Ramos (cell line): ENCODE measurements at regions not wholly inside any gene's neighbourhood (a gene's known extent, or its start where the extent isn't known, plus 50 kb on each side); places are given as distances from the start of the nearest gene placed in this dataset.

Source experiments
- in situ Hi-C: fragments of 300-500 bp; cut with MboI; formaldehyde crosslinking; loops from one replicate; pipeline ENCODE4 v1.14.3; 2022; ENCODE audit warnings: low sequenced_read_pairs; ENCODE audit not compliant: unreplicated experiment

DNA sequence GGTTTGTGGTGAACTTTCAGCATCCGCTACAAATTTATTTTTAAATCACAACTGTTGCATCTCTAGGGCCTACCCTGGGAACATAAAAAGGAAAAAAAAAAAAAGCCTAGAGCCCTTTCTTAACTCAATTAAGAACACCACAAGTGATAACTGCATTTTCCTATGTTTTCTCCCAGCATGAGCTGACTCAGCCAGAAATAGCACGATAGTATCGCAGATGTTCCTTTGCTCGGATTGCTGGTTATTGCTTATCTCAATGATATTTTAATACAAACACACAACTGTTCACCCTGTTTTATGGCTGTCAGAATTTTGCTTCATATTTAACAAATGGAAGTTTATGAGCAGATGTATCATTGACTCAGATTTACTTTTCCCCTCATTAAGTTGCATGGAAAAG lies 251.8 kb upstream of the SUCLG2 start:
- in situ Hi-C loops, result no loop called here

DNA sequence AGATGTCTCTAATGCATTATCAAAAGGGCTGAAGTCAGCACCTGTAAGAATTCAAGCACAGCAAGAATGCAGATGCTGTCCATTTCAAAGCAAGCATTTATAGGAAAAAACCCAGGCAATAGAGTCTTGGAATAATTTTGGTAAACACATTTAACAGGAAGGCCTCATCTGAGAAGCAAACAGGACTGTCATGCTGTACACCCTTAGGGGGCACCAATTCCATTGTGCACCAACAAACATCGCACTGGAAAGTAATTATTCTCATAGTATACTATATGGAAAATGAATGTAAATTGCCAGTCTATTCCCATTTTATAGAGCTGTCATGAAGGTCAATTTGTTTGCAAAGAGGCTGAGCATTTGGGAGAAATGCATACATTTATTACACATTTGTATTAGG lies 247.3 kb upstream of the SUCLG2 start:
- in situ Hi-C loops, result no loop called here

GRCh38 chr3:67898916-67899315 lies 244.5 kb upstream of the SUCLG2 start:
- in situ Hi-C loops, result no loop called here

- in situ Hi-C loops, result no loop called here
Measured at GRCh38 chr3:67897351-67898336, 243.2 kb upstream of the SUCLG2 start.

GRCh38 chr3:67896130-67896529 lies 241.7 kb upstream of the SUCLG2 start:
- in situ Hi-C loops, result no loop called here

DNA sequence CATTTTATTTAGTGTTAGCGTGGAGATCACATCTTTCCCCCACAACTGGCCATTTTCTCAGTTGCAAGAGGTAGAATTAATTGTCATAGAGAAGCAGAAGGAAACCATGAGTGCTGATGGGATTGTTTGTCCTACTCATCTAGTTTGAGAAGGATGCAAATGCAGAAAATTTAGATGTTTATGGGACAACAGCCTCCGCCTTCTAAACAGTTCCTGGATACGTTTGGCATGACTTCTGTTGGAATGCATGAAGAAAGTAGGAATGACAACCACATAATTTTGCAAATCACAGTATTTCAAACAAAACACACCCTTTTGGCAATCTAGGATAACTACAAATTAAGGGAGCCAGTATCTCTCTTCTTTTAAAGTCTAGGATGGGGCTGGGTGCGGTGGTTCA lies 240.1 kb upstream of the SUCLG2 start:
- in situ Hi-C loops, result no loop called here

DNA sequence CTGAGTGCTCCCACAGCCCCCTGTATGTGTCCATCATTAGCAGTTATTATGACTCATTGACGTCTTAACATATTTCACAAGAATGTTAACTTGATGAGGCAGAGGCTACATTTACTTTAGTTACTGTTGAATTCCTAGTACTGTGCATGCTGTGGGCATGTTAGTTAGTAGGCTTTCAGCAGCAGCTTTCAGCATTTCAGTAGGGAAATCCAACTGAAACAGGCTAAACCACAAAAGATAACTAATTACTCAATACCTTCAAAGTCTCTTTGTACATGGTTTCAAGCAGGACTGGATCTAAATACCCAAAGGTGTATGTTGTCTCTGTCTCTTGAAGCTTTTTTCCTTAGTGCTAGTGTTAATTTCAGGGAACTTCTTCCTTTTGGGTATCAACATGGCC lies 229.9 kb upstream of the SUCLG2 start:
- in situ Hi-C loops, result no loop called here

DNA sequence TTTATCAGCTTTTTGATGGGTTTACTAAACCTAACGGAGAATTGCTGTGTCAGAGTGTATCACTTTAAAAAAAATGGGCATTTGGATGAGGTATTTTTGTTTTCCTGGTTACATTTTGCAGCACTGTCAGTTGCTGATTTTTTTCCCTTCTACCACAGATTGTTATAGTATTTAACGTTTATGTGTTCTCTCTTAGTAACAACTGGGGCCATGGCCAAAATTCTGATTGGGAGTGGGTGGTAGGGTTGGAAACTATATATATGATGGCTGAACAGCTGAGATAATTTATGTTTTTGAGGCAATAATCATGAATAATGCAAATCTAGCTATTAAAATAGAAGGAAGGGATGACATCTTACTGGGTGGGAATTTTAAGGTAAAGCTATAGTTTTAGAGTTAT lies 229.4 kb upstream of the SUCLG2 start:
- in situ Hi-C loops, result no loop called here

- in situ Hi-C loops, result no loop called here
Measured at GRCh38 chr3:67882981-67883380, 228.6 kb upstream of the SUCLG2 start.

GRCh38 chr3:67876261-67876660 lies 221.8 kb upstream of the SUCLG2 start:
- in situ Hi-C loops, result no loop called here

- in situ Hi-C loops, result no loop called here
Measured at GRCh38 chr3:67875858-67876257, 221.4 kb upstream of the SUCLG2 start.

- in situ Hi-C loops, result no loop called here
Measured at GRCh38 chr3:67875338-67875737, 220.9 kb upstream of the SUCLG2 start.

- in situ Hi-C loops, result no loop called here
Measured at GRCh38 chr3:67870477-67870876, 216.1 kb upstream of the SUCLG2 start.

- in situ Hi-C loops, result no loop called here
Measured at GRCh38 chr3:67866571-67866970, 212.2 kb upstream of the SUCLG2 start.

- in situ Hi-C loops, result no loop called here
Measured at GRCh38 chr3:67864587-67865183, 210.3 kb upstream of the SUCLG2 start.

DNA sequence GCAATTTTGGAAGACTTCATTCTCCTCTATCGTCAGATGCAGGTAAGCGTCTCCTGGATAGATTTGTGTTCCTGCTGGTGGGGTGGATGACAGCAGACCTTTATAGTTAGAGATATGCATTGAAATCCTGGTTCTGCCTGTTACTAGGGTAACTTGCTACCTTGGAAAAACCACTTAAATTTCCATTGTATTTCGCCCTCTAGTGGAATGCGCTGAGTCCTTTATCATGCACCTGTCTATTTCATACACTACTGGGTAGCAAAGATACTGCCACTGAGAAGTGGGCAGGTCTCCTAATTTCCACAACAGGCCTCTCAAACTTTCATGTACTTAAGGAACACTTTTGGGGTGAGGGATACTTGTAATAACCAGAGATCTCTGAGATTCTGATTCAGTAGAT lies 209.5 kb upstream of the SUCLG2 start:
- in situ Hi-C loops, result no loop called here

DNA sequence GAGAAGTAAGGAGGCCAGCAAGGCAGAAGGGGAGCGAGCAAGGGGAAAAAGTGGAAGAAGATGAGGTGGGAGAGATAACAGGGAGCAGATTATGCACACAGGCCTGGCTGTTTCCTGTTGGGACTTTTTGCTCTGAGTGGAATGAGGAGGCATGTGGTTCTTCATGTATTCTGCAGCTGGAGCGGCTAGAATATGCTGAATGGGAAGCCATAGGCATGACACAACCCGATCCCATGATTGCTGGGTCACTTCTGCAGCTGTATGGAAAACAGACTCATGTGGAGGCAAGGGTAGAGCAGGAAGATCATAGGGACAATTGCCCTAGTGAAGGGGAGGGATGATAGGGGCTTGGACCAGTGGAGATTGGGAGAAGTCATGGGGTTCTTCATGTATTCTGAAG lies 206.0 kb upstream of the SUCLG2 start:
- in situ Hi-C loops, result no loop called here

- in situ Hi-C loops, result no loop called here
Measured at GRCh38 chr3:67858492-67858891, 204.1 kb upstream of the SUCLG2 start.

DNA sequence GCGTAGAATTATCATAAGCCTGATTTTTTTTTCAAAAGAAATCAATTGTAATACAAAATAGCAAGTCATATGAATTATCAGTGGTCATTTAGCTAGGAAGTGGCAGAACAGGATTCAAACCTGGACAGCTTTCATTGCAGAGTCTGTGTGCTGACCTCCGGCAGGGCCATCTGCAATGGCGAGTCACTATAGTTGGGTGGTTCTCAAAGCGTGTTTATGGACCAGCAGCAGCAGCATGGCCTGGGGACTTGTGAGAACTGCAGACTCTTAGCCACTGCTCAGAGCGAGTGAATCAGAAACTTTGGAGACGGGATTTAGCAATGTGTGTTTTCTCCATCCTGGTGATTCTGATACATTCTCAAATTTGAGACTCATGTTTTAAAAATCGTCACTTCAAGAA lies 202.3 kb upstream of the SUCLG2 start:
- in situ Hi-C loops, result no loop called here

DNA sequence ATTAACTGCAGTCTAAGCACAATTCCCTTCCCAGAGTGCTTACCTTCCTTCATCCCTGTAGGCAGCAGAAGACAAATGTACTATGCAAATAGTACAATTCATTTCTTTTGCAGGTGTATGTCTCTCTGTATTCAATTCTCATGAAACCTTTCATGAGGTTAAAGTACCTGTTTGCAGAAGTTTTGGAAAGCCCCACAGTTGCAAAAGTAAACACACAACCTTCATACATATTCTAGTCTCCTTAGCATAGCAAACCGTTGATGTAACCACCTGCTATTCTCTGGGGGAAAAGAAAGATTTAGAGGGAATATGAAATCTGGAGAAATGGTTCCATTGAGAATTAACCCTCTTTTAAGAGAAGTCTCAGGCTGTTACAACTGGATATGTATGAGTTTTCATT lies 200.3 kb upstream of the SUCLG2 start:
- in situ Hi-C loops, result no loop called here

DNA sequence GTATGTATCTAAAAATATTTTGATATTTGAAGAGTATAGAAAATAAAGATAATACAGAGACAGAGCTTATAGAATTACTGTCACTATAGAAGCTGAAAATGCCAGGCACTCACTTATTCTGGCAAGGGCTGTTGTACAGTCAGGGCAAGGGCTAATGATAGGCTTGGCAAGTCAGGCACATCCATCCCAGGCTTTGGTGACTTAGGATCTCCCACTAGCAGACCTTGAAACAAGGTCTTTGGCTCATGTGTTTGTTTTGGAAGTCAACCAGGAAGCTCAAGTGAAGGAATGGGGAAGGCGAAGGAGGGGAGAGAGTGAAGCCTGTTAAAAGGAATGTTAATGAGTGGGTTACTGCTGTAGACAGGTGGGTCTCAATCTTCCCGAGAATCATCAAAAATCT lies 199.1 kb upstream of the SUCLG2 start:
- in situ Hi-C loops, result no loop called here

- in situ Hi-C loops, result no loop called here
Measured at GRCh38 chr3:67848299-67848698, 193.9 kb upstream of the SUCLG2 start.
